NCI-H128 (cell line): ENCODE measurements at regions not wholly inside any gene's neighbourhood (a gene's known extent, or its start where the extent isn't known, plus 50 kb on each side); places are given as distances from the start of the nearest gene placed in this dataset.

Experiments used
- DNase-seq: peaks from one replicate; lab custom pipeline; 2025; ENCODE audit not compliant: unreplicated experiment; lab: John Stamatoyannopoulos, UW

GRCh38 chr1:88111816-88112215 is 572.3 kb upstream of the PKN2 start:
- no peak for DNase-seq

GRCh38 chr1:88117597-88117996 is 566.5 kb upstream of the PKN2 start:
- DNase-seq, result no peak

- no peak for DNase-seq
Observed at GRCh38 chr1:88118176-88118845, 565.8 kb upstream of the PKN2 start.

GRCh38 chr1:88124614-88125013 is 559.5 kb upstream of the PKN2 start:
- DNase-seq, result no peak

- DNase-seq, result no peak
Observed at GRCh38 chr1:88126467-88126866, 557.6 kb upstream of the PKN2 start.

GRCh38 chr1:88133991-88134390 is 550.1 kb upstream of the PKN2 start:
- no peak for DNase-seq

- DNase-seq, result no peak
Observed at GRCh38 chr1:88134983-88135921, 548.8 kb upstream of the PKN2 start.

- no peak for DNase-seq
Observed at GRCh38 chr1:88139633-88140032, 544.4 kb upstream of the PKN2 start.

- no peak for DNase-seq
Observed at GRCh38 chr1:88140325-88140724, 543.7 kb upstream of the PKN2 start.

- no peak for DNase-seq
Observed at GRCh38 chr1:88141499-88142074, 542.5 kb upstream of the PKN2 start.

- DNase-seq, result no peak
Observed at GRCh38 chr1:88145752-88146151, 538.3 kb upstream of the PKN2 start.

GRCh38 chr1:88149686-88150085 is 534.4 kb upstream of the PKN2 start:
- no peak for DNase-seq

- DNase-seq, result no peak
Observed at GRCh38 chr1:88150330-88150729, 533.7 kb upstream of the PKN2 start.

GRCh38 chr1:88163187-88163586 is 520.9 kb upstream of the PKN2 start:
- no peak for DNase-seq

- no peak for DNase-seq
Observed at GRCh38 chr1:88168126-88168525, 515.9 kb upstream of the PKN2 start.

GRCh38 chr1:88169139-88169538 is 514.9 kb upstream of the PKN2 start:
- DNase-seq, result no peak

- no peak for DNase-seq
Observed at GRCh38 chr1:88169939-88170338, 514.1 kb upstream of the PKN2 start.

- no peak for DNase-seq
Observed at GRCh38 chr1:88175120-88175630, 508.9 kb upstream of the PKN2 start.

GRCh38 chr1:88175631-88176226 is 508.3 kb upstream of the PKN2 start:
- DNase-seq, result no peak

GRCh38 chr1:88179943-88180342 is 504.1 kb upstream of the PKN2 start:
- DNase-seq, result no peak

- peak; percentile 29 for DNase-seq
Observed at GRCh38 chr1:88180449-88181108, 503.5 kb upstream of the PKN2 start.
